Smooth muscle cell of the brain vasculature (primary cell): ENCODE measurements at regions not wholly inside any gene's neighbourhood (a gene's known extent, or its start where the extent isn't known, plus 50 kb on each side); places are given as distances from the start of the nearest gene placed in this dataset.
"Not testable (repeated sequence)": the region's sequence is repeated elsewhere in the genome, so short reads cannot be mapped to it uniquely, and the experiment has no call there.

Experiments
- DNase-seq: peaks from one replicate; pipeline ENCODE4 v3.0.0-alpha.2; 2012; ENCODE audit warnings: low read depth, low spot score

DNA sequence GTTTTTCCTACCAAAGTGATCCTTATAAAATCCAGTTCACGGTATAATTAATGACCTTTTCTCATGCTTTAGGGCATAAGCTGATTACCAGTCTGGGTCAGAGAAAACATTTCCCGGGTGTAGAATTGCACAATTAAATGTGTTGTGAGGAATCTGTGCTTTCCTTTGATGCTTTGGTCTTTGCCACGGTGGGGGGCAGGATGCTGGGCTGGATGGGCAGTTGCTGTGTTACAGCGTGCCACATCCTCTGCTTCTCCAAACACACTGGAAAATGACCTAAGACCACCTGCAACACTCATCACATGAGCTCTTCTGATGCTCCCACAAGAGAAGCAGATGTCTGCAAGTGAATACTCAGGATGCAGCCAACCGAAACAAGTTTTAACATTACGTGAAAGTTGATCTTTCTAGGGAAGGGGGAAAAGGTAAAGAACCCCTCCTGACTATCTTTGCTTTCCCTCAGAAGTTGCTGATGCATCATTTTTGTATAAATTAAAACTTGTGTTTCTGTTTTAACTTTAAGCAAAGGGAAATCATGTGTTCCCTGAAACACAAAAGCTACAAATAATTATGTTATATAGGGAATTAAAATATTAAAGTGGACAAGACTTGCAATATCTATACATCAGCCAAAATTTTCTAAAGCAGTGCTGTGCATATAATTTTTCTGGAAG lies 515.3 kb upstream of the NR5A2 start:
- no peak for DNase-seq

DNA sequence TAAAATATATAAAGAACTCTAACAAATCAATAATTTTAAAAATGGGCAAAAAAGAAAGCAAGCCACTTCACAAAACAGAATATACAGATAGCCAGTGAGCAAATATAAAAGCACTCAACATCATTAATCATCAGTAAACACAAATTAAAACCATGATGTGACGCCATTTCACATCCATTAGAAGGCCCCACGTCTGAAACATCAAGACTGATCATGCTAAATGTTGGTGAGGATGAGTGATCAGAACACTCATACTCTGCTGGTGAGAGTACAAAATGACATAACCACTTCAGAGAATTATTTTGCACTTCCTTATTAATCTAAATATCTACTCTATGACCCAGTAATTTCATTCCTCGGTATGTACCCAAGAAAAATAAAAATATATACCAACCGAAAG lies 512.2 kb upstream of the NR5A2 start:
- no peak for DNase-seq

DNA sequence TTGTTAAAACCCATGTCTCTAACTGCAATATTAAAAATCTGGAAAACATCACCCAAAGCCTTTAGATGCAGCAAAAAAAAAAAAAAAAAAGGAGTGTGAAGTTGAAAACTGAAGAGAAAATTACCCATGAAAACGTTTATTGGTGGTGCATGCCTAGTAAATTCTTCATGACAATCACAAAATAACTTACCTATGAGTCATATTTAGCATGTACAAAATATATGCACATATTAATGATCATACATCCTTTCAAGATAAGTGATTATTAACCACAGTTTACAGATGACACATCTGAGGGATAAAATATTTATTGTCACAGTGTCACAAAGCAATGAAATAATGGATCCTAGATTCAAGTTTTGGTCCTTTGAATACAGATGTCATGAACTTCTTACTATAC lies 505.2 kb upstream of the NR5A2 start:
- no peak for DNase-seq

DNA sequence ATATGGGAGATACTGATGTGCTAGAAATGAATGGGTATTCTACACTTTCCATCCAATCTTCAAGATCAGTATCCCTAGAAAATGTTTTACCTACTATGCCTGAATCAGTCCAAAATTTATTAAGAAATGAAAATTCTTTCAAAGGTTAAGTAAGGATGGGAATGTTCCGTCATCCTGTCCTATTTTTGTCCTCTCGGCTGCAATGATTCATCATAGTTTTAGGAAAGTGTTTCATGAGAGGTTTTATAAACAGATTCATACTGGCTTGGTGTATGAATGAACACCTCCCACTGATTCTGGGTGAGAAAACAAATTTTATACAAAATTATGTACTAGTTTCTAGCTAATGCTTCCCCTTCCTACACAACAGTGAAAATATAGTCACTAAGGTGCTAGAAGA lies 504.6 kb upstream of the NR5A2 start:
- DNase-seq = peak; percentile 9

DNA sequence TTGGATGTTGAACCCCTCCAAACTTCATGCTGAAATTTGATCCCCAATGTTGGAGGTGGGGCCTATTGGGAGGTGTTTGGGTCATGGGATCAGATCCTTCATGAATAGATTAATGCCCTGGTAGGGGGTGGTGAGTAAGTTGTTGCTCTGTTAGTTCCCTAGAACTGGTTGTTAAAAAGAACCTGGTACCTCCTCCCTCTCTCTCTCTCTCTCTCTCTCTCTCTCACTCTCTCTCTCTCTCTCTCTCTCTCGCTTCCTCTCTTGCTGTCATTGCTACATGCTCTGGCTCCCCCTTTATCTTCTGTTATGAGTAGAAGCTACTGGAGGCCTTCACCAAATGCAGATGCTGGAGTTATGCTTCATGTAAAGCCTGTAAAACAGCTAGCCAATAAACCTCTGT lies 498.2 kb upstream of the NR5A2 start:
- no peak for DNase-seq

DNA sequence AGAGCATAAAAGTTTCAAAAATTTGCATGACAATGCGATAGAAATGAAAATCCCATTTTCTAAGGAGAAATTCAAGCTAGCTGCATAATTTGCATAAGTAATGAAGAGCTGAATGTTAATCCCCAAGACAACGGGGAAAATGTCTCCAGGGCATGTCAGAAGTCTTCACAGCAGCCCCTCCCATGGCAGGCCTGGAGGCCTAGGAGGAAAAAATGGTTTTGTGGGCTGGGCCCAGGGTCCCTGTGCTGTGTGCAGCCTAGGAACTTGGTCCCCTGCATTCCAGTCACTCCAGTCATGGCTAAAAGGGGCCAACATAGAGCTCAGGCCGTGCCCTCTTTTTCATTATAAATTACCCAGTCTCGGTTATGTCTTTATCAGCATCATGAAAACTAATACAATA lies 494.1 kb upstream of the NR5A2 start:
- DNase-seq = not testable (repeated sequence)

DNA sequence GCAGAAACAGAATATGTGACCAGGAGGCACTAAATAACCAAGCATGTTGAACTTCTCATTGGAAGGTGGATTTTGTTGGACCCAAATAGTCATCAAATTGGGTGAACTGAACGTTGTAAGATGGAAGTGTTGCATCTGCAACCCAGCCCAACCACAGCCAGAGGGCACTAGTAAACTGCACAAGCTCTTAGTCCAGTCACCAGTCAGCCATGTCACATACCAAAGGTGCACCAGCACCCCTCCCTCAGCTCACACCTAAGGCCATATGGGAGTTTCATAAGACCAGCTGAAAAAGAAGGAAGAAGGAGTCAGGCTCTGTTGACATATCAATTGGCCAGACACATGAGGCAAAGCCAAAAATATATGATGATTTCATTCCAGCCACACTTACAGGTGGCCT lies 481.7 kb upstream of the NR5A2 start:
- DNase-seq = no peak

DNA sequence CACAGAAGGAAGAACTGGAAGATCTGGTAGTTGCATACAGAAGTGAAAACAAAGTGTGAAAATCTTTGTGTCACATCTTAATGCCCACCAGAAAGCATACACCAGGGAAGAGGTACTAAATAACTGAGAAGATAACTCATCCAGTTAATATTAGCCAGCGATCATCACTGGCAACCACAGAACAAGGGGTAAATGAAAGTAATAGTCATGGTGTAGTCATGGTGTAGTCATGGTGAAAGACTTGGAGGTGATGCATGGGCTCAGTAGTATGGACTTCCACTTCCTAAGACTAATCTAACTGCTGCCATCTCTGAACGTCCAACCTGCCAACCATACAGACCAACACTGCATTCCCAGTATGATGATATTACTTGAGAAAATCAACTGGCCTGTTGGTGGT lies 481.2 kb upstream of the NR5A2 start:
- DNase-seq = no peak

DNA sequence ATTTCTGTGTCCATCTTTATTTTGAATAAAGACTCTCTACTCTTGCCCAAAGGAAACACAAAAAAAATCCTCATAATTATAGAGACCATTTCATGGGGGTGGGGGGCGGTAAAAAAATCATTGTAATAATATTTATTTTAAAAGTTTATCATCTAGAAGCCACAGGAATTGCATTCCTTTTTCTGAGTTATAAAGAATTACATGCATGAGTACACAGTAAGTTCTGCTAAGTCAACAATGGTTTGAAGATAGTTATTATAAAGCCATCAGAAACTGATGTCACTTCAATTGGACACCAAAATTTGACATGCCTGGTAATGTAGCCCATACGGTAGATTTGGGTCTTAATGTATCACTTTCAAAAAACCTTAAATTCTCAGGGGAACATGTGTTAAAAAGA lies 478.1 kb upstream of the NR5A2 start:
- DNase-seq = no peak

DNA sequence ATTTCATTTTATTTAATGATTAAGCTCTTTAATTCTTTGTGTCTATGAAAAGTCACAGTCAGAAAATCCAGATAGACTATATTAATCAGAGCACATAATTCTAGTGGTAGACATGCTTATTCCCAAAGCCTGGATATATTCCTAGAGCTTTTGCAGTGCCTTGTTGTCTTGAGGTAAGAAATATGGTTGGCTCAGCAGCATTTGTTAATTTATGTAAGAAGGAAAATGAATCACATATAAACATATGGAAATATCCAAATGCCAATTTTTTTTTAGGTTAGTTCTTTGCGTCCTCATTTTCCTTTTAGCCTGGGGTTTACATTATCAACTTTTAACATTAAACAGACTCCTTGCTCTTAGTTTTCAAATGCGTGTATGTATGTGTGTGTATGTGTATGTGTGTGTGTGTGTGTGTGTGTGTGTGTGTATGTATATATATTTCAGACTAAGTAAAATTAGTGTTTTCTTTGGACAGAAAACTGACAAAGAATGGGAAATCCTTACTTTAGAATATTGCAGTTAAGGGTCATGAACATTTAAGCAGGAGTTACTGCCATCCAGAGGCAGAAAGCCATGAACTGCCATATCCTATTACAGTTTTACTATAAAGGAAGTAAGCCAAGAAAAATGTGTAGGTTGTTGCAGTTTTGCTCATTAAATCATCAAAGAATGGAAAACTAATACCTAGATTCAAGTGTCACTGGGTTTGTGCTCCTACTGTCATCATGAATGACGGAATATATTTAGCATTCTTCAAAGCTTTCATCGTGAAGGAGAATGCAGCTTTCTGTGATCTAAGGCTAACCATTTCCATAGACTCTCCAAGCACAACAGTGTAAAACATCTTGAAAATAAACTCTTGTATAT lies 477.1 kb upstream of the NR5A2 start:
- peak; percentile 12 for DNase-seq

DNA sequence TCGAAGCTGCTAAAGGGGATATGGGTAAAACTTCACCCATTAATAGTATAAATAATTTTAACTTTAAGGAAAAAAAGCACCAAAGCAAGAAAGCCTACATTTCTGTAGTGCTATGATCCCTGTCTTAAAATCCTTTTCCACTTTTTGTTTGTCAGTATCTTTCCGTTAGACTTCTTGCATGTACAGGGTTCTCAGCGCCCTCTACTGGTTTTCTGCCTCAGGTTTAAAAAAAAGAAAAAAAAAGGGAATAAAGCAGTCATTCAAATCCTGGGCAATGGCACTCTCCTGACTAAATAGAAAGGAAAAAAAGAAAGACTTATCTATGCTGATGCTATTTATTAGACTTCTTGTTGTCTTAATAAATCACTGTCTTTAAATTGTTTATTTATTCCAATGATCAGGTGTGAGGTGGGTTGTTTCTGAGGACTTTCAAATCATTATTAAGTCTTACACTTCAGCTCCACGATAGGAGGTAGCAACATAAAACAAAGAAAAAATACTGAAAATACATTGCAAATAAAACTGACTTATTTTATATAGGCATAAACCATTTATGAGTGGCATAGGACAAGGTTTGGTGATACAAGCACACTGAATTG lies 475.4 kb upstream of the NR5A2 start:
- peak; percentile 49 for DNase-seq

DNA sequence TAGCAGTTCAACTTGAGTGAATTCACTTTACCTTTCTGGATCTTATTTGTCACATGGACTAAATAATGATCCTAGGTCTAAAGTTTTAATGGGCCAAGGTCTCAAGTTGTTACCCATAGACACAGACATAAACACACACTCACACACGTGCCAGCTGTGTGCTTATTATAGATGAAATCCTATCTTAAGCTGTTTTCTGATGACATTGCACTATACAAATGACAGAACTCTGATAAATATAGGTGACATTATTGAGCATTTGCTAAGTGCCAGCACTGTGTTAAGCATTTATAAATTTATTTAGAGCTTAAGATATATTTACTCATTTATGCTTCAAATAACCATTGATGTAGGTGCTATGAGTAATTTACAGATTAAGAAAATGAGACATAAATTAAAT lies 474.4 kb upstream of the NR5A2 start:
- no peak for DNase-seq

DNA sequence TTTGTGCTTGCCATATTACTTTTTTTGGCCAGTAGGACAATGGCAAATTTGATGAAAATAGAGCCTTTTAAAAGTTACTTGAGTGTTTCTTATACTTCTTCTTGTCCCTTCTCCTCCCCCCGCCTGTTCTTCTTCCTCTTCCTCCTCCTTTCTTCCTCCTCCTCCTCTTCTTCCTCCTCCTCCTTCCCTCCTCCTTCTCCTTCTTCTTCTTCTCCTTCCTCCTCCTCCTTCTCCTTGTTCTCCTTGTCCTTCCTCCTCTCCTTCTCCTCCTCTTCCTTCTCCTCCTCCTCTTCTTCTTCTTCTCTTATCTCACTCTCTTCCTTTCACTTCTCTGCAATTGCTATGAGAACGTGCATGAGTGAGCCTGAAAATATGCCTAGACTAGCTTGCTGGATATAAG lies 466.2 kb upstream of the NR5A2 start:
- no peak for DNase-seq

DNA sequence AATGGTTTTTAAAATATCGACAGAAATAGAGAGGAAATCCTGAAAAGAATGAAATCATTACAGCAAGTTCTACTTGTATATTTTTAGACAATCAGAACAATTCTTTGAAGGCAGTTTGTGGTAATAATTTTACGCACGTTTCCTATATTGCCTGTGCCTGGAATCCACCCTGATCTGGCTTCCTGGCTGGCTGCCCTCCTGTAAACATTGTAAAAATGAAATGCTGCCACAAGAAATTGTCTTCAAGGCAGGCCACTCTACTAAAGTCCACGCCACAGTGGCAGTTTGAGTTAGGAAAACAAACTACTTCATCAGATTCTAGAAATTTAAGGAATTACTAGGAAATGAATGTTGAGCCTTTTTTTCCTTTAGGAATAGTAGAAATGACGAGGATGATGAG lies 454.5 kb upstream of the NR5A2 start:
- DNase-seq = no peak

DNA sequence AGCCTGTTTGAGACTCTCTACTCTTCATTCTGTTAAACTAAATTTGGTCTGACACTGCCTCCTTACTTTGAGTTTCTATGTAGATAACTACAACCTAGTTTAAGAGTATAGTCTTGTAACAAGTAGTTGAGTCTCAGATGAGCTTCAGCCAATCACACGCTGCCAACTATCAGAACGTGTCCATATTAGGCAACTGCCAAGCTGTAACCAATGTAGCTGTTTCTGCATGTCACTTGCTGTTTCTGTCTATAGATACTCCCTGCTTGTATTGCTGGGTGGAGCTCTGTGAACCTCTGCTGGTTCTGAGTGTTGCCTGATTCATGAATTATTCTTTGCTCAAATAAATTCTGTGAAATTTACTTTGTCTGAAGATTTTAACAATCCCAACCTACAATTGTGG lies 452.6 kb upstream of the NR5A2 start:
- DNase-seq = no peak

DNA sequence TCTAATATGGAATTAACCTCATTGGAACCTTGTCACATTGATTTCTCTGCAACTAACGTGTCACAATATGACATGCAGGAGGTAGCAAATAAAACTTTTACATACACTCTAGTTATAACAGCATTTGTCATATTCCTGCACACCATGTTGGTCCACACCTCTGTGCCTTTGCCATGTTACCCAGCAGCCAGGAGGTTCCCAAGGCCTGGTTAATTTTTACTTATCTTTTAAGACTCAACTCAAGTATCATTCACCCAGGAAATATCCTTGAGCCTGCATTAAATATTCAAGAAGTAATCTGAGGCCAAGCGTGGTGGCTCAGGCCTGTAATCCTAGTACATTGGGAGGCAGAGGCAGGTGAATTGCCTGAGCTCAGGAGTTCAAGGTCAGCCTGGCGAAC lies 447.2 kb upstream of the NR5A2 start:
- no peak for DNase-seq

DNA sequence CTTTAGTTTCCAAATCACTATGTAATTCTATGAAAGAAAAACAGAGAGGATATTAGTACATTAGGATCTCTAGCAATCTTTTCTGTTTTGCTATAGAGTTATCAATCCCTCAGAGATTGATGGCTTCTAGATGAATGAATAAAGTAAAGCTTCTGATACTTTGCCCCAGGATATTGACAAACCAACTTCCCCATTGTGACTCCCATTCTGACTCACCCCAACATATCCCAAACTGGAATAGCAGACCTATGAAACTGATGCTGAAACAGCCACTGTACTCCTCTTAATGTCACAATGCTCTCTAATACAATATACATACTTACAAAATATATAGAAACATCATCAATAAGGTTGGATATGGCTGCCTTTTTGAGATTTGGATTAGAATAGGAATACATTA lies 442.1 kb upstream of the NR5A2 start:
- no peak for DNase-seq

DNA sequence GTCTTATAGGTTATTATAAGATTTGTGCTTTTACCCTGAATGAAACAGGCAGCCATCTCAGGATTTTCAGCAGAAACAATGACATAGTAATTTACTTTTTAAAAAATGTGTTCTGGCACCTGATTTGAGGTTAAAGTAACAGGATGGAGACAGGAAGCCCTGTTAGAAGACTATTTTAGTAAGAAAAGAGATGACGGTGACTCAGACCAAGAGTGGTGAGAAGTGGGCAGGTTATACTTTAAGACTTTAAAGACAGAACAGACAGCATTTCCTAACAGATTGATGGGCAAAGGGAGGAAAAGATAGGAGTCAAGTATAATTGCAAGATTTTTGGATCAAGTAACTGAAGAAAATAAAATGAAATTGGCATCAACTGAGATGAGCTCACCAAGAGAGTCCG lies 436.8 kb upstream of the NR5A2 start:
- no peak for DNase-seq

DNA sequence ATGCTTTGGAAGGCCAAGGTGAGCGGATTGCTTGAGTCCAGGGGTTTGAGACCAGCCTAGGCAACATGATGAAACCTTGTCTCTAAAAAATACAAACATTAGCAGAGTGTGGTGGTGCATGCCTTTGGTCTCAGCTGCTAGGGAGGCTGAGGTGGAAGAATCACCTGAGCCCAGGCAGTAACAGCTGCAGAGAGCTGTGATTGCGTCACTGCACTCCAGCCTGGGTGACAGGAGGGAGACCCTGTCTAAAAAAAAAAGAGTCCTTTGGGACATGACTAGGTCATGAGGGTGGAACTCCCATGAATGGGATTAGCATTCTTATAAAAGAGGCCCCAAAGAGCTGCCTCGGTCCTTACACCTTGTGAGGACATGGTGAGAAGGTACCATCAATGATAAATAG lies 436.0 kb upstream of the NR5A2 start:
- no peak for DNase-seq

DNA sequence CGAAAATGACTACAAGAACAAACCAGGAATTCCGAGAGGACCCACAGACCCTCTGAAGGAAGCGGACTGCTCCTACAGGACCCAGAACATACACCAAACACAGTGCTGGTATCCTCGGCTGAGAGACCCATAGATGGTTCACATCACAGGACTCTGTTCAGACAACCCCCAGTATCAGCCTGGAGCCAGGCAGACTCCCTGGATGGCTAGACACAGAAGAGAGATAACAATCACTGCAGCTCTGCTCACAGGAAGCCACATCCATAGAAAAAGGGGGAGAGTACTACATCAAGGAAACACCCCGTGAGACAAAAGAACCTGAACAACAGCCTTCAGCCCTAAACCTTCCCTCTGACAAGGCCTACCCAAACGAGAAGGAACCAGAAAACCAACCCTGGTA lies 434.0 kb upstream of the NR5A2 start:
- DNase-seq = no peak

DNA sequence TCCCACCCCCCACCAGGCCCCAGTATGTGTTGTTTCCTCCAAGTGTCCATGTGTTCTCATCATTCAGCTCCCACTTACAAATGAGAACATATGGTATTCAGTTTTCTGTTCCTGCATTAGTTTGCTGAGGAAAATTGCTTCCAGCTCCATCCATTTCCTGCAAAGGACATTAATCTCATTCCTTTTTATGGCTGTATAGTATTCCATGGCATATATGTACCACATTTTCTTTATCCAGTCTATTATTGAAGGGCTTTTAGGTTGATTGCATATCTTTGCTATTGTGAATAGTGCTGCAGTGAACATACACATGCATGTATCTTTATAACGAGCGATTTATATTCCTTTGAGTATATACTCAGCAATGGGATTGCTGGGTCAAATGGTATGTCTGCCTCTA lies 431.1 kb upstream of the NR5A2 start:
- not testable (repeated sequence) for DNase-seq

DNA sequence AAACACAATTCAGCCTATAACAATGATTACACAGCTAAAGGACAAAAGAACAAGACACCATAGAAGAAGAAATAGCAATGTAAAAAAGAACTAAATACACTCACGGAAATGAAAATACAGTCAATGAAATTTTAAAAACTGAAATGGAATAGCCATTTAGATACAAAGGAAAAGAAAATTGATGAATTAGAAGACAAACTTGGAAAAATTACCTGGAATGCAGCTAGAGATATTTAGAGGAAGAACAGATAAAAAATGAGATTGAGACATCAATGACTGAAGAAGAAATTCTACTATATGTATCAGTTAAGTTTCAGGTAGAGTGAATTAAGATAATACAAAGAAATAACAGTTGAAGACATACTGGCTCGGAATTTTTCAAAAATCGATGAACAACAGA lies 430.4 kb upstream of the NR5A2 start:
- DNase-seq = no peak

DNA sequence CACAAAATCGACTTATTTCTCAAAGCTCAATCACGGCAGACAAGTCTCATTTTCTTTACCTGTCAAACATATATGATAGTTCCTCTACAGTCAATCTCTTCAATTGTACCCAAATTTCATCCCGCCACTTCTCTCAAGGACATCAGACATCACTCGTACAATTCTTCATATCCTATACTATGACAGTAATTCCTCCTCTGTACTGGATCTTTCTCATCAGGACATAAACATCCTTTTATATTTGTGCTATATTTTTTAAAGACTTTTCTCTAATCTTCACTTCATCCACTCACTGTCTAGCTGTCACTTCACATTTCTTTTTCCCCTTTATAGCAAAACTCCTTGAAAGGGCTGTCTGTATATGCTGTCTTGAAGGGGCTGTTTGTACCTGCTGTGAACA lies 419.1 kb upstream of the NR5A2 start:
- DNase-seq = no peak
